ENCODE measurements at regions not wholly inside any gene's neighbourhood (a gene's known extent, or its start where the extent isn't known, plus 50 kb on each side); places are given as distances from the start of the nearest gene placed in this dataset.

GRCh38 chr5:62256161-62257019 is 49.6 kb upstream of the KIF2A start:
- no peak for DNase-seq (ENCODE audit: low read depth in 2 of 2)

Measured in stimulated activated CD4-positive, alpha-beta T cell treated with anti-CD3 and anti-CD28 coated beads, Interleukin-15, amount 100 ng/mL, for 48 hours (primary cell).